ENCODE measurements at regions not wholly inside any gene's neighbourhood (a gene's known extent, or its start where the extent isn't known, plus 50 kb on each side); places are given as distances from the start of the nearest gene placed in this dataset.

DNA sequence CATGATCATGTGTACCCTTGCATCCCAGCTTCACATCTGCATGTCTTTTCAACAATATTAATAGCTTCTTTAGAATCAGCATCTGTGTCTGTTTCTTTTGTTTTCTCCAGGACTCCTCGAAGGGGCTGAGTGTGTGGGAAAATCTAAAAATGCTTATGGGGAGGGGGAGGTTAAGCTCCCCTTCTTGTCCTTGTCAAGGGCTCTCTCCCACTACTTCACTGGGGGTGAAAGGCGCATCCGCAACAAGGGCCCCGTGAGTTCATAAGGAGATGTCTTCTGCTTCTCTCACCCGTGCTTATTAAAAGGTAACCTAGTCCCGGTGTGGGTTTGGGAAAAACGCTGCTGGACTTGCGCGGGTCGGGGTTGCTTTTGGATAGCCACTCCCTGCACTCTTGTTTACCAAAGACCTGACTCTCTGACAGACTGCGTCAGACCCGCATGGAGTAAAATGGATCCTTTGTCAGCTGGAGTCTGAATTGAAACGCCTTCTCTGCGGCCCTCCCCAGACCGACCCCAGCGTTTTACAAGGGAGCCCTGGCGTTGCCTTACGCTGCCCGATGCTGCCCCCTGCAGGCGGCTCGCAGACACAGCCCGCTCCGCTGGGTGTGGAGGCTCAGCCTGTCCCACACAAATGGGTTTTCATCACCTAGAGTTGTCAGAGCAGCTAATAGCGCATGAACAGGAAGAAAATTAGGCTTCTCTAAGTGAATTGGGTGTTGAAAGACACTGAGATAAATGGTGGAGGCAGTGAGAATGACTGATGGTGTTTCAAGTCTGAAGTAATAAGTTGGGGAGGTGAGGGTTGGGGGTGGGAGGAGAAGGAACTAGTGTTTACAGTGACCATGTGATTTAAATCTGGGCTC lies 53.8 kb downstream of the IER5 start:
- DNase-seq: peak; percentile 87 to 88

DNA sequence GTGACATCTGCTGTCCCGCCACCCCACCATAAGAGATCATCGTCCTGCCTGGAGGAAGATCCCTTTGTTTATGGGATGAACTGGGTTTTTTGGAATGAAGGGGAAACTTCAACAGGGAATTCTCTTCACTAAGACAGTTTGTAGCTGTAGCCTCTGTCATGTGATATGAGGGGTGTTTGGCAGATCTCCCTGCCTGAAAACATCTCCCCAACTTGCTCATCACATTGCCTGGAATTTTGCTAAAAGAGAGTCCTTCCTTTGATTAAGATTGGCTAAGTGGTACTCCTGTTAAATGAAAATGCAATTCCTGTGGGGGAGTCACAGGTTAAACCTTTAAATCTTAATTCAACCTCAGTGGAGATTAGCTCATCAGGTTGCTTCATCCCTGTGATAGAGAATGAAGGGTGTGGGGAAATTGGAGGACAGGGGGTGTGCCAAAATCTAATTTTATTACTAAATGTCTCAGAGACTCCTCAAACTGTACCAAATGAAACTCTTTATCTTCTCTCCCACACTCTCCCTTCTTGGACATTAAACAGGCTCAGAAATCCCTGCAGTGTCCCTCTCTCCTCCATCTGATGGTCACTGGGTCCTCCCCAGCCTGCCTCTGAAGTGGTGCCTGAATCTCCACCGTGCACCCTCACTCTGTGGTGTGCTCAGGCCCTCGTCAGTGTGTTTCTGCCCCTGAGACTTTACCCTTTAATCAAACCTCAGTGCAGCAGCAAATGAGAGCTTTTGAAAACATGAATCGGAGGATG lies 54.8 kb downstream of the IER5 start:
- DNase-seq: no peak

DNA sequence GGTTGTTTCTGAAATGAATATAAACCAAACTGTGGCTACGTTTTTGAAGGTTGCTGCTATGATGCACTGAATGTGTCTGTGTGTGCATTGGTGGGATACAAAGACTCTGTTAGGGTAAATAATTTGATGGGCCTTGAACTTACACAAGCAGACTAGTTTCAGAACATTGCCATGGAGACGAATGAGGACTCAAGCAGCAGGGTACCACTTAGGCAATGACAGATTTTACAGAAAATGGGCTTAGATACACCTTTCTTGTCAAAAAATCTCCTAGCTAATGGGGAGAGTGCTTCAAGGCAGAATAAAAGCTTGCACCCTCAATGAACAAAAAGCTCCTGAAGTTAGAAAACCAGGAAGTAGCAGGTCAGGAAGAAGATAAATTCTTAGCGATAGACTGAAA lies 55.7 kb downstream of the IER5 start:
- no peak for DNase-seq

DNA sequence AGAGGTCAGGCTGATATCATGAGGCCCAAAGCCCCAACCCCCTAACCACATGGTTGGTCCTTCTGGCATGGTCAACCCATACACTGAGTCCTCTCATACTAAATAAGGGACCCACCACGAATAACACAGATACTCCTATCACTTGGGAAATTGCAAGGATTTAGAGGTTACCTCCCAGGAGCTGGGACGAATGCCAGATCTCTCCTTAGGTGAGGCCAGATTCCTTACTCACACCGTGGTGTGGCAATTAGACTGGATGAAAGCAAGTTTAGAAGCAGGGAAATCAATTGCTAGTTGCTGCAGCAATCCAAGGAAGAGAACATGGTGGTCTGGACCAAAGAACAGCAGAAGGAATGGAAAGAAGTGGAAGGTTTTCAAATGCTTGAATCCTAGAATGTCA lies 60.1 kb downstream of the IER5 start:
- no peak for DNase-seq

DNA sequence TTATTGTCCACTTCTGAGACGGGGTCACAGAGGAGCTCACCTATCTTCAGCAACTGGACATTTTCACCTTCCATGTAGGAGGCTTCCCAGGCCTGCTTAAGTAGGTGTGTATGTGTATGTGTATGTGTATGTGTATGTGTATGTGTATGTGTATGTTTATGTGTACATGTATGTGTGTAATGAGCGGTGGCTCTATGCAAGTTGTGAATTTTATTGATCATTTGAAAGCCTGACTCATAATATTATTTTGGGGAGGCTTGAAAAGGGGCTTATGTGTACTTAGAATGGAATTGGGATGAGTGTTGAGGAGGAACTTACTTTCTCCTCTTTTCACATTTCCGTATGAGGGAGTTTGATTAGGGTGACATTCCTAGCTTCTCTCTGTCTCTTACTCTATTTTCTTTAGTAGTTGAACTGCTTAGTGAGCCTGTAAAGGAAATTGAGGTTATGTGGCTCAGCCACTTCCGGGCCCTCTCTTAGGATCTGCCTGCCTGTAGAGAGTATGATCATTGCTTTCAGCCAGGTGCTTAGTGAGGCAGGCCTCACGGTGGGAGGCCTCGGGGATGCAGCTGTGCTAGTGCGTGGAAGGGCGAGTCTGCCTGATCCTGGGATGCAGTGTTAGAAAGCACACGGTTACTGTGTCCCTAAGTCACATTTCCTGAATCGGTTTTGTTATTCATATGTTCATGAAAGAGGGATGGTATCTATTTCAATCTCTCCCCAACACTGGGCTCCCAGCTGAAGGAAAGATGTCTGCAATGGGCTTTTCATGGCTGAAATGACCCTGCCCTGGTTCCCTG lies 61.0 kb downstream of the IER5 start:
- DNase-seq: peak; percentile 79 to 81

DNA sequence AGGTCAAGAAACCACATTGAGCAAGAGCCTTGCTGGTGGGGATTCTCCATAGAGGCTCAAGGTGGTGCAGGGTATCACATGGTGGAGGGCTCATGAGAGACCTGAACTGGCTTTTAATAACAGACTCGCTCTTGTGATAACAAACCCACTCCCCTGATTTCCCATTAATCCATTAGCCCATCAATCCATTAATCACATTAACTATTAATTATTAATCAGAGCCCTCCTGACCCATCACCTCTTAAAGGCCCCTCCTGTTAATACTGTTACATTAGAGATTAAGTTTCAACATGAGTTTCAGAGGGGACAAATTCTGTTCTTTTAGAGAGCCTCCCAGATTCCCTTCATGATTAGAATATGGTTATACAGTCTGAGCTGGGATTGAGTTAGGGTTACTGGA lies 61.8 kb downstream of the IER5 start:
- no peak for DNase-seq

DNA sequence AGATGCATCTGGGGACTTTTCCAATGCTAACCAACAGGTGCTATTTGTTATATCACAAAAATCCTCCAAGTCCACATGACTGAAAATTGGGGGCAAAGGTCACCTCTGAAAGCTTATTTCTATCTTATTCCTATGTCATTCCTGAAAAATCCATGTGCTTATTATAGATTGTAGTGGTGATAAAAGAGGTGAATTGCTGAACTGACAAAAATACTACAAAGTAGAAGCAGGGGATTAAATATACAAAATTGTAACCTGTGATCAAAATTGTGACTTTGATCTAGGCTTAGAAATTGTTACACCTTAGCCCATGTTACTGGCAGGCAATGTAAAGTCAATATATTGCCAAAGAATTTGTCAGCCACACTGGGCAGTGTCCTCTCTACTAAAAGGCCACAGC lies 62.3 kb downstream of the IER5 start:
- DNase-seq: no peak

DNA sequence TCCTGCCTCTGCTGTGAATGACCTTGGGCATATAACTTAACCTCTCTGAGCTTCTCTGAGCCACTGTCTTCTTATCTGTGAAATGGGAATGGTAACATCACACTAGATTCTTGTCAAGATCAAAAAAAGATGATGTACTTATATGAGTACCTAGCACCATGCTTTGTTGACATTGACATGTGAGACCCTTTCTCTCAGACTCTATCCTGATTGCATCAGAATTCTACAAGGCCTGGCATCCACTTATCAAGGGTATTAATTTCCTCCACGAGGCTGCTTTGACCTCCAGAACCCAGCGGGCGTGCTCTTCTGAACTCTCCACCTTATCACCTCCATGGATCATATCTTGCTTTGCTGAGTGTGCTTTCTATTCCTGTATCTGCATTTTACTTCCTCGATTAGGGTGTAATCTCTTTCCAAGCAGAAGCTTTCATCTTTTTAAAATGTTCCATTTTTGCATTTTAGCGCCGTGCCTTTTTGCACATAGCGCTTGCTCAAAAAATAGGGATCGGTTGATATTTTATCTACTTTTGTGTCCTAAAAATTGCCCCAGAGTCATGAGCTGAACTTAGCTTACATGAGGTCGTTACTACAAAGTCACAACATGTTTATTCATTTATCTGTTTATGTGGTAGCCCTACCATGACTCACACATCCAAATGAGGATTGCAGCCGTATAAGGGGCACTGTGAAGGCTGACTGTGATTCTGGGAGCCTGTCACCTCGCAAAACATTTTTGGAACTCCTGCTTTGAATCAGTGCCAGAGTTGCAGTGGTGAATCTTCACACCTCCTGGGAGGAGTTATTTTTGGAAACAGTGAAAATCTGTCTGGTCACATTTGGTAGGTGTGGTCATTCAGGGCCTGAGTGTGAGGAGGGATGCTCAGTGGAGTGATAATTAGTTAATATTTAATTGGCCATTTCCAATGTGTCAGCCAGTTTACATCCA lies 63.2 kb downstream of the IER5 start:
- no peak for DNase-seq

DNA sequence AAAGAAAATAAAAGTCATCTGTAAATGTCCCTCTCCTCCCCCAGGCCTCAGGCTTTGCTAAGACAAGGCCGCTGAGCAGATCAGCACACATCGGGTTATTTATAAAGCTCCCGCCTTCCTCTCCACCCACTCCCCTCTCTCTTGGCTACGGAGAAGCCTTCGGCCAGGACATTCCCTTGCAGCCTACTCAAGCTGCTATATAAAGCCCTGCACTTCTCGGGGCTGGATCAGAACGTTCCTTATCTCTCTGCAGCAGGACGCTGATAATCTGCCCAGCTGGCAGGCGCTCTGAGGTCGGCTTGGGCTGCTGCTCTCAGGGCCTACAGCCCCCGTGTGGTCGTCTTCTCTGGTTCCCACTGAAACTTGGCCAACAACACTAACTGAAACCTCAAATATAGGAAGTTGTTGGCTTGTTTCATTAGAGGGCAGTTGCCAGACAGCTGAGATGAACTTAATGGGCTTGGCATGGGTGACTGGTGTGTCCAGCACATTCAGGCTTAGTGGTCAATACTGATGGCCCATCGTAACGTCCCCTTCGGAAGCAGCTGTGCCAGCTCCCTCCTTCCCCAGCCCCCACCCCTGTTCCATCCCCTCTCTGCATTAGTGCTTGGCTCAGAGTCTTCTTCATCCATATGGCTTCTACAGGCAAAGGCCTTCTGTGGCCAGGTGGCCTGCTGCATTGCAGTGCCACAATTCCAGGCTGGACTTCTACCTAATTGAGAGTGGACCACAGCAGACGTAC lies 64.6 kb downstream of the IER5 start:
- peak in 1 of 2 donors; percentile 60 for DNase-seq

DNA sequence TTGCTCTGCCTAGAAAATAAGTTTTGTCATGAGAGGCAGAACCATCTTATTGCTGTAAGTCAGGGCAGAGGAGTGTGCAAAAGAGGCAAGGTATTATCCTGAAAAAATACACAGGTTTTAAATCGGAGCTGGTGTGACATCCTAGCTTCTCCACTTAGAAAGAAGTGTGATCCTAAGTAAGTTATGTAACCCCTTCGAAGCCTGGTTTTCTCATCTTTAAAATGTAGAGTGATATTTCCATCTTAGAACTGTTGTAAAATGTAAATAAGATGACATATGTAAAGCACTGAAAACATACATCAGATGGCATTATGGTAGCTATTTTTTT lies 65.1 kb downstream of the IER5 start:
- DNase-seq: no peak

DNA sequence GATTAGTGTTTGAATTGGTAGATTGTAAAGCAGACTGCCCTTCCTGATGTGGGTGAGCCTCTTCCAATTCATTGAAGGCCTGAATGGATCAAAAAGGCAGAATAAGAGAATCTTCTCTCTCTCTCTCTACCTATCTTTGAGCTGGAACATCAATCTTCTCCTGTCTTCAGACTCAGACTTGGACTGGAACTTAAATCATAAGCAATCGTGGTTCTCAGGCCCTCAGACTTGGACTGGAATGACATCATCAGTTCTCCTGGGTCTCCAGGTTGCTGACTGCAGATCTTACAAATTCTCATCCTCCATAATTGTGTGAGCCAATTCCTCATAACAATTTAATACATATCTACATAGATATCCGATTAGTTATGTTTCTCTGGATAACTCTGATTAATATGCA lies 66.8 kb downstream of the IER5 start:
- no peak for DNase-seq

DNA sequence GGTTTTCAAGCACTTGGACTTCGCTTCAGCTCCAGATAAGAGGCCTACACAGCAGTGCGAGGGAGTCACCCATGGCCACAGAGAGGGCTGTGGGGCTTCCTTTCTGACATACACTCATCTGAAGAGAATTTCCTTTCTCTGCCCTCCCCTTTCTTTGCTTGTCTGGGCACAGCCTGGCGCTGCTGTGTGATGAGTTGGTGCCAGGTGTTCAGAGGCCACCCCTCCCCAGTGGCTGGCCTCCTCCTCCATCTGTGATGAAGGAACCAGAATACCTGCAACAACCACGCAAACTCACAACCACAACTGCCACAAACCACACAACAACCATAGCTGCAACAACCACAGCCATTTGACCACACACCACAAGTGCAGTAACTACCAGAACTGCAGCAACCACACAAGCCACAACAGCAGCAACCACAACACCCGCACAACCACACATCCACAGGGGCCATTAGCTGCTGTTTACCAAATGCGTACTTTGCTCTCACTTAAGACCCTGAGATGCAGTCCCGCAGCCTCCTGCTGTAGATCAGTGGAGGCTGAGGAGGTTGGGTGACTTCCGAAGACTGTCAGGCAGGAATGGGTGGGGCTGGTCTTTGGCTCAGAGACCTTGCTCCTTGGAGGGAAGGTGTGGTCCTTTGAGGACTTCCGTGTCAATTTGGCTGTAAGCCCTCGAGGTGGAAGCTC lies 71.1 kb downstream of the IER5 start:
- peak; percentile 71 to 79 for DNase-seq

DNA sequence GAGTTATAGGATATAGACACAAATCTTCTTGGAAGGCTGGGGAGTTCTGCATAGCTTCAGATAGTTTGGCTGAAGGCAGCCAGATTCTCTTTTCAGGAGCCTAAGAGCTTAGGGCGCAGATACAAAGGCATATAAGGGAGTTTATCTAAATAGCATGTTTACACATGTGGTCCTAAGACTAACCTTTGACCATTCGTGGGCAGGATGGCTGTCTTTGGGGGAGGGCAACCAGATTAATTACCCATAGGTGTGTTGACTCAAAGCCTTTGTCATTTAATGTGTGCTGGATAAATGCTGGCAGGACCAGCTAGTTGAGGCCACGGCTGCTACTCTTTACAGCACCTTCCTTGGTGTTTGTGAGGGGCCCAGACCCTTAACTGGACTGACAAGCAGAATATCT lies 71.8 kb downstream of the IER5 start:
- no peak for DNase-seq

DNA sequence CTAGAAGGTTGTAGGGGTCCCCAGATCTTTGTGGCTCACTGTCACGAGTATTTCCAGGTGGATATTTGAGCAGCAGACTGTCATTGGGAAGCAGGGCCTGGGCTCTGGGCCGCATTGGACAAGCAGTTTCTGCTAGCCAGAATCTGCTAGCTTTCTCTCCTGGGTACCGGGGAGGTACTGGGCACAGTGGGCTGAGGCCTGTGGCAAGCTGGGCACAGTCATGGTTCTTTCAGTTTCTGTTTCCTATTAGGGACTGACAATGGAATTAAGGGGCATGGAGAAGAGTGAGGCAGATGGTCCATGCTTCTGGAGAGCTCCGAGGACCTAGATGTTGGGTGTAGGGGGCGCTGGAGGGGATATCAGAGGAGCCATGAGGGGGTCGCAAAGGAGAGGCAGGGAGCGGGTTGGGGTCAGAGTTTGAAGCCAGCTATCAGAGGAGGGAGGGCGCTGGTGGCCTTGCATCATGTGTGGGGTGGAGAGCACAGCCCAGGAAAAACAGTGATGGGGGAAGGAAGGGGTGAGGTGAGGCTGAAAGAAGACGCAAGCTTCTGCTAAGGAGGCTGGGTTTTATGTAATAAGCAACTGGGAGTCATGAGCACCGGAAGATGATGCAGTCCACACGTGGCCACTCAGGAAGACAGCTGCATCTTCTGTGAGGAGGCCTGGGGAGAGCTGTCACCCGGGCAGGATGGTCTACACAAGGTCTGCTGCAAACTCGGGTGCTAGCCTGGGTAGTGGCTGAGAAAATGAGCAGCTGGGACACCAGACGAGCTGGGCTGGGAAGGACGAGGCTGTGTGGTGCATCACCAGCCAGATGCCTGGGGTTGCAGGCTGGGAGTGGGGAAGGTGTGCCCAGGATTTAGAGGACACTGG lies 72.7 kb downstream of the IER5 start:
- DNase-seq: peak; percentile 26 to 53

DNA sequence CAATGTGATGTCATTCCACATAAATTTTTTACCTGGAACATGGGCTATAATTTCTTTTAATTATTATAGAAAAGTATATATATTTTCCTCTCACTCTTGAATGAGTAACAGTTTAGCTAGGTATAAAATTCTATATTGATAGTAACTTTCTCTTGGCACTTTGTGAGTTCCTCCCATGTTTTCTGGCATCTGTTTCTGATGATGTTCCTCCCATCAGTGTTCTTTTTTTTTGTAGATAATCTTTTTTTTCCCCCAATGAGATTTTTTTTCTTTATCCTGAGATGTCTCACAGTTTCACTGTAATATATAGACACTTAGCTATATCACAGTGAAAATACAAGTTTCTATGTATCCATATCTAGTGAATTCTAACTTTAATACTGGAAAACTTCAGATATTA lies 75.2 kb downstream of the IER5 start:
- no peak for DNase-seq

DNA sequence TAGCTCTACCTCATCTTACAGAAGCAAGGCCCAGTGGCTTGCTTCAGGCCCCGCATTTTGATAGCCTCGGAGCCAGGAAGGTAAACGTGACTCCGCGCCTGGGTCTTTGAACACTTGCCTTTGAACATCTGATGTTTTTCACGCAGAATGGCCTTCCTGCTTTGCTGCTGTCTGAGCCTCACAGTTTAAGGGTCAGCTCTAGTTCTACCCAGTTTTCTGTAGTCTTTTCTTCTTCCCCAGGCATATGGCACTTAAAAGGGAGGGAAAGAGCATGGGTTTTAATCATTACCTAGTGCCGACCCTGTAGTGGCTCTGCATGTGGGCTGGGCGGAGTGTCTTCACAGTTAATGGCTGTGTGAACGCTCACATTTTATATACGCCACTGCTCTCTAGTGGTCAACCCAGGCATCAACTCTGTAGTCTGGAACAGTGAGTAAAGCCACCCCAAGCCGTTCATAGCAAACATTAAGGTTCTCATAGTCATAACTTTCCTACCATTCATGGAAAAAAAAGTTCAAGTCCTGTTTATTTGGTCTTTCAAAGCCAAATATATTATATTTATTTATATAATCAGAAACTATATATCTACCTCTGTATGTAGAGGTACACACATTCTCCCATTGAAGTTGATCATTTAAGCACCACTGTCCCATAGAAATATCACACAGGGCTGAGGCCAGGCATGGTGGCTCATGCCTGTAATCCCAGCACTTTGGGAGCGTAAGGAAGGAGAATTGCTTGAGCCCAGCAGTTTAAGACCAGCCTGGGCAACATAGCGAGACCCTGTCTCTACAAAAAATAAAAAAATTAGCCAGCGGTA lies 78.1 kb downstream of the IER5 start:
- DNase-seq: peak; percentile 75 to 79

DNA sequence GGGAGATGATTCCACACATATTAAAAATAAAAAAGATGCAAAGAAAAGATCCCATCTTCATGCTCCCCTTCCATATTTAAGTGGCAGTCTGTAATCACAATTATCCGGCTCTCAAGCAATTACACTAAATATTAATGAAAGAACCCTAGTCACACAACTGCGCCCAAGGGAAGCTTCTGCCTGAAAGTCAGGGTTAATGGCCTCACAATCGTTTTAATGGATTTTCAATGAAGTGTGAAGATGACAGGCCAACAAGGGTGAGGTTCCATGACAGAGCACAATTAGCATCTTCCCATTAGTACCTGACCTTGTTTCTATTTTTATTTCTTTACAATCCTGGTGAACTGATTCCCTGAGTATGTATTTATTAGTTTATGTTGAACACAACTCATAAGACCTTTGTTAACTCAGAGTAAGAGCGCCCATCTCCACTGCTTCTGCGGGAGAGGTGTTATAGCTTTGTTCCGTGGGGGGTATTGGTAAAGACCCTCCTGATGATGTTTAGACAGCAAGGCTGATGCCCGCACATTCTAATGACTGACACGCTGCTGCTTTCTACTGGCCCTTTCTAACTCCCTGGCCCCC lies 80.9 kb downstream of the IER5 start:
- DNase-seq: no peak

DNA sequence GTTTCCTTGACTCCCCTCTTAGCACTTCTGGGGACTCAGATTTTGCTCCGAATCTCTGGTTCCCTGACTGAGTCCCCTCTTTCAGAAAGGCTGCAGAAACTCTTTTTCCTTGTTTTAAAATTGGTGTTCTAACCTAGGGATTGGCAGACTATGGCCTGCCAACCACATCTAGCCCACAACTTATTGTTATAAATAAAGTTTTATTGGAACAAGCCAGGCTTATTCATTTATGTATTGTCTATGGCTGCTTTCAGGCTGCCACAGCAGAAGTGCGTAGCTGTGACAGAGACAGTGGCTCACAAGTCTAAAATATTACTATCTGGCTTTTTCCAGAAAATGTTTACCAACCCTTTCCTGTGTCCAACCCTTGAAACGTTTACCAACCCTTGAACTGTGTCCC lies 81.7 kb downstream of the IER5 start:
- no peak for DNase-seq

DNA sequence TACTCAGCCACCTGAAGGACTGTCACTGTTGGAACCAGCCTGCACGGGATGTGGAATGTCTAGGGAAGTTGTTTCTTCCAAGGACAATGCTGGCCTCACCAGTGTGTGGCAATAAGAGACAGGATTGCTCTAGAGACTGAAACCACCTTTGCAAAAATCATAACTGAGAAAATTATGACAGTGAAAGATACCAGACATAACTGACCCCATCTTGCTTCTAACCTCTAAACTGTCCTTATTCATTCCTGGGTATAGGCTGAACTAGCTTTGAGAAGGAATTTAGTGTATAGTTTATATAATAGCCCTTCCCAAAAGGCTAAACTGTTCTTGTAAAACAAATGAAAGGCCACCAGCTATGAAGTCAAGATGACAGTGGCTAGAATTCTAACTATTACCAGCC lies 83.6 kb downstream of the IER5 start:
- no peak for DNase-seq

All from CD4-positive, alpha-beta T cell treated with Interleukin-4 for 1 hour (primary cell).